GM12878 (cell line): ENCODE measurements at regions not wholly inside any gene's neighbourhood (a gene's known extent, or its start where the extent isn't known, plus 50 kb on each side); places are given as distances from the start of the nearest gene placed in this dataset.

Source experiments
- ATAC-seq: fragments of 200-7000 bp; cut with Tn5 transposase; 3 replicates; pipeline ENCODE4 v1.9.1; 2020; ENCODE audit warnings: mild to moderate bottlenecking, moderate library complexity
- BruUV-seq: library from RNA; stranded (reverse); fragments of 400-500 nt; replicated peaks from 2 replicates; lab custom pipeline; 2021; lab: Mats Ljungman, UMichigan
- CTCF ChIA-PET: fragments of 300-600 bp; sonication (Branson Sonifier 250); formaldehyde crosslinking; extraction: SDS; loops from one replicate; lab custom pipeline; 2021; ENCODE audit warnings: inconsistent platforms; lab: Yijun Ruan, JAX
- POLR2A ChIA-PET: fragments of 350-600 bp; formaldehyde crosslinking; extraction: SDS; loops from one replicate; lab custom pipeline; 2021; ENCODE audit warnings: inconsistent platforms; lab: Charles Lee
- RAD21 ChIA-PET: fragments of 300-600 bp; sonication (Branson Sonifier 250); formaldehyde crosslinking; loops from one replicate; lab custom pipeline; 2023; ENCODE audit warnings: antibody characterized with exemption; ENCODE audit not compliant: unreplicated experiment; lab: Charles Lee
- SMC1A ChIA-PET: fragments of 300-600 bp; sonication (Branson Sonifier 250); formaldehyde crosslinking; loops from one replicate; lab custom pipeline; 2023; ENCODE audit not compliant: unreplicated experiment, uncharacterized antibody; lab: Charles Lee
- DNase-seq: peaks from one replicate; pipeline ENCODE4 v3.0.0-alpha.2; 2011; ENCODE audit warnings: low read depth, low spot score
- FAIRE-seq: peaks from 3 replicates; lab custom pipeline; 2011; peaks lifted over from hg19 to GRCh38; lab: Jason Lieb, UNC
- H2AFZ ChIP-seq: 2 replicates; pipeline ENCODE4 v1.6.0; 2011; ENCODE audit warnings: low read depth, low read length, control low read depth; ENCODE audit not compliant: control insufficient read depth
- H3K27ac ChIP-seq: 2 replicates; pipeline ENCODE4 v1.5.1; 2011; ENCODE audit warnings: control low read depth; ENCODE audit not compliant: control insufficient read depth, insufficient read depth
- H3K27me3 ChIP-seq, 2 experiments: replicated peaks in 1 of 2; 2 replicates each; pipeline versions ENCODE4 v1.6.0 to v1.6.1; 2011; ENCODE audit warnings: low read length in 1 of 2; ENCODE audit not compliant: control insufficient read depth in 2 of 2, insufficient read depth in 2 of 2
- H3K36me3 ChIP-seq, 2 experiments: 2 replicates each; pipeline ENCODE4 v1.5.1; 2011; ENCODE audit warnings: low read length in 1 of 2; ENCODE audit not compliant: control insufficient read depth in 2 of 2, insufficient read depth in 2 of 2
- H3K4me1 ChIP-seq: 2 replicates; pipeline ENCODE4 v1.6.1; 2011; ENCODE audit warnings: mild to moderate bottlenecking, low read length, moderate library complexity, mixed read lengths; ENCODE audit not compliant: control insufficient read depth, insufficient read depth
- H3K4me2 ChIP-seq: 2 replicates; pipeline ENCODE4 v1.6.0; 2011; ENCODE audit warnings: control low read depth; ENCODE audit not compliant: control insufficient read depth, insufficient read depth
- H3K4me3 ChIP-seq: fragments of 200-600 bp; sonication (generic); 2 replicates; pipeline ENCODE4 v1.5.1; 2016
- H3K79me2 ChIP-seq: 2 replicates; pipeline ENCODE4 v1.6.0; 2011; ENCODE audit warnings: low read length; ENCODE audit not compliant: control insufficient read depth, insufficient read depth
- H3K9ac ChIP-seq: 2 replicates; pipeline ENCODE4 v1.8.0; 2011; ENCODE audit warnings: low read length, control low read depth, mixed read lengths; ENCODE audit not compliant: control insufficient read depth, insufficient read depth
- H3K9me3 ChIP-seq: replicated peaks from 3 replicates; pipeline ENCODE4 v1.5.1; 2011; ENCODE audit warnings: mild to moderate bottlenecking, low read length; ENCODE audit not compliant: control insufficient read depth, insufficient read depth
- H4K20me1 ChIP-seq: 2 replicates; pipeline ENCODE4 v1.6.0; 2011; ENCODE audit not compliant: control insufficient read depth, insufficient read depth
- FOXK2 ChIP-seq: fragments of 450-650 bp; IDR thresholded peaks from 2 replicates; pipeline ENCODE4 v1.6.1; 2017; ENCODE audit warnings: mild to moderate bottlenecking, moderate library complexity
- GATAD2B ChIP-seq: fragments of 450-650 bp; conservative IDR thresholded peaks from 2 replicates; pipeline ENCODE4 v1.6.1; 2017; ENCODE audit warnings: low read depth, mild to moderate bottlenecking, moderate library complexity
- KLF5 ChIP-seq: fragments of 450-650 bp; IDR thresholded peaks from 2 replicates; pipeline ENCODE4 v1.6.1; 2014; ENCODE audit warnings: mild to moderate bottlenecking; ENCODE audit not compliant: partially characterized antibody
- MLLT1 ChIP-seq: fragments of 450-650 bp; IDR thresholded peaks from 2 replicates; pipeline ENCODE4 v1.6.1; 2016; ENCODE audit warnings: mild to moderate bottlenecking
- MTA2 ChIP-seq: fragments of 450-650 bp; IDR thresholded peaks from 2 replicates; pipeline ENCODE4 v1.6.1; 2016; ENCODE audit warnings: low read depth, mild to moderate bottlenecking, moderate library complexity
- MXI1 ChIP-seq: fragments of 150-350 bp; IDR thresholded peaks from 2 replicates; pipeline ENCODE4 v1.6.1; 2011; ENCODE audit warnings: low read depth, mild to moderate bottlenecking, inconsistent platforms, low read length, improper control_type of control experiment
- NR2F1 ChIP-seq: fragments of 450-650 bp; conservative IDR thresholded peaks from 2 replicates; pipeline ENCODE4 v1.6.1; 2017; ENCODE audit warnings: mild to moderate bottlenecking
- RAD21 ChIP-seq: IDR thresholded peaks from 2 replicates; pipeline ENCODE4 v1.6.1; 2011; ENCODE audit warnings: mild to moderate bottlenecking, low read depth, low read length, moderate library complexity; ENCODE audit not compliant: insufficient read depth
- RCOR1 ChIP-seq: conservative IDR thresholded peaks from 2 replicates; pipeline ENCODE4 v1.6.1; 2012; ENCODE audit warnings: low read depth, low read length, improper control_type of control experiment
- SIX5 ChIP-seq: IDR thresholded peaks from 2 replicates; pipeline ENCODE4 v1.6.1; 2011; ENCODE audit warnings: mild to moderate bottlenecking, low read depth, low read length, moderate library complexity; ENCODE audit not compliant: severe bottlenecking
- TAF1 ChIP-seq: IDR thresholded peaks from 2 replicates; pipeline ENCODE4 v1.6.1; 2011; ENCODE audit warnings: mild to moderate bottlenecking, low read depth, low read length, borderline replicate concordance
- WGBS: methylation state at CpG from one replicate; pipeline ENCODE4 v1.1.6; 2016; ENCODE audit warnings: low lambda C conversion rate; ENCODE audit not compliant: insufficient replicate concordance, insufficient coverage; ENCODE audit errors: missing lambda C conversion rate; 5-methylcytosine and 5-hydroxymethylcytosine counted together
- in situ Hi-C: fragments of 300-500 bp; cut with MboI; formaldehyde crosslinking; loops from 9 replicates; pipeline ENCODE4 v1.14.3; 2018; ENCODE audit warnings: mixed read lengths
- intact Hi-C: fragments of 100-400 bp; cut with micrococcal nuclease; formaldehyde crosslinking; loops from one replicate; pipeline ENCODE4 v1.14.2; 2022; ENCODE audit not compliant: unreplicated experiment
- TF ChIP-seq, protein P1 (sequence below): IDR thresholded peaks from 2 replicates; pipeline ENCODE4 v1.6.1; 2011; ENCODE audit warnings: borderline replicate concordance, low read depth, mild to moderate bottlenecking, moderate library complexity, mixed read lengths, low read length; ENCODE audit not compliant: insufficient read depth; ENCODE audit errors: extremely low read length
- TF ChIP-seq, protein P2 (sequence below): IDR thresholded peaks from 2 replicates; pipeline ENCODE4 v1.6.1; 2012; ENCODE audit warnings: low read depth, low read length, improper control_type of control experiment
- TF ChIP-seq, protein P3 (sequence below): fragments of 450-650 bp; IDR thresholded peaks from 2 replicates; pipeline ENCODE4 v1.6.1; 2017; ENCODE audit warnings: borderline replicate concordance
- TF ChIP-seq, protein P4 (sequence below): fragments of 450-650 bp; IDR thresholded peaks from 2 replicates; pipeline ENCODE4 v1.6.1; 2017; ENCODE audit warnings: antibody characterized with exemption, mild to moderate bottlenecking, moderate library complexity

- Histone ChIP-seq H3K27me3 (no peaks in the 10 kb centered on the region), H3K79me2 (peaks cover 47% of the 10 kb centered on the region), H3K9ac (peak overlapping the region; percentile 57), H3K36me3 (no peaks in the 10 kb centered on the region), H3K4me2 (peak overlapping the region; percentile 49), H3K4me1 (peaks cover 10% of the 10 kb centered on the region; the same call in 1 of the 2 replicates), H3K4me3 (peak overlapping the region; percentile 69), H3K27ac (peak overlapping the region; percentile 72), H2AFZ (peak overlapping the region; percentile 67), H4K20me1 (no peaks in the 10 kb centered on the region), H3K9me3 (no peaks in the 10 kb centered on the region; the same call in none of the 3 replicates)
- peak; percentile 59 for ATAC-seq
- ChIA-PET RAD21 (interaction anchor here (0.7 to 12.5 kb wide), 18 partner anchors 9 to 1331 kb away, joined by 3 to 207 read pairs (median 4); no protein-coding TSS in a partner anchor), CTCF (interaction anchor here (0.6 to 4.6 kb wide), 9 partner anchors 9 to 73 kb away, joined by 3 to 46 read pairs (median 4); no protein-coding TSS in a partner anchor), POLR2A (interaction anchor here (0.6 to 3.9 kb wide), 11 partner anchors 11 to 1248 kb away, joined by 3 to 33 read pairs (median 6); no protein-coding TSS in a partner anchor), SMC1A (interaction anchor here (0.6 to 18.8 kb wide), 19 partner anchors 11 to 807 kb away, joined by 3 to 394 read pairs (median 3); no protein-coding TSS in a partner anchor)
- TSS peak; percentile 55 for BruUV-seq
- in situ Hi-C loops (no loop called here), intact Hi-C loops (loop anchor here (1.0 to 5.0 kb wide), 3 partner anchors 28 to 333 kb away; no protein-coding TSS in a partner anchor)
- peak; percentile 71 for DNase-seq
- 1% methylated on average over 9 of the region's 9 CpGs for WGBS
- peak; percentile 7 for FAIRE-seq
- TF ChIP-seq MXI1 (0 out of 2 replicates have a peak, but pooled peaks have one; percentile 77), RAD21 (no peak), GATAD2B (0 out of 2 replicates have a peak, but pooled peaks have one; percentile 46), TAF1 (0 out of 2 replicates have a peak, but pooled peaks have one; percentile 39), KLF5 (no peak), MLLT1 (peak; percentile 33; the same call in 1 of the 2 replicates), FOXK2 (no peak), MTA2 (peak; percentile 70), RCOR1 (no peak), SIX5 (no peak), NR2F1 (no peak)
- TF ChIP-seq, protein P1, sequence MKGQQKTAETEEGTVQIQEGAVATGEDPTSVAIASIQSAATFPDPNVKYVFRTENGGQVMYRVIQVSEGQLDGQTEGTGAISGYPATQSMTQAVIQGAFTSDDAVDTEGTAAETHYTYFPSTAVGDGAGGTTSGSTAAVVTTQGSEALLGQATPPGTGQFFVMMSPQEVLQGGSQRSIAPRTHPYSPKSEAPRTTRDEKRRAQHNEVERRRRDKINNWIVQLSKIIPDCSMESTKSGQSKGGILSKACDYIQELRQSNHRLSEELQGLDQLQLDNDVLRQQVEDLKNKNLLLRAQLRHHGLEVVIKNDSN = no peak
- TF ChIP-seq, protein P2, sequence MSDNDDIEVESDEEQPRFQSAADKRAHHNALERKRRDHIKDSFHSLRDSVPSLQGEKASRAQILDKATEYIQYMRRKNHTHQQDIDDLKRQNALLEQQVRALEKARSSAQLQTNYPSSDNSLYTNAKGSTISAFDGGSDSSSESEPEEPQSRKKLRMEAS = no peak
- TF ChIP-seq, protein P3, sequence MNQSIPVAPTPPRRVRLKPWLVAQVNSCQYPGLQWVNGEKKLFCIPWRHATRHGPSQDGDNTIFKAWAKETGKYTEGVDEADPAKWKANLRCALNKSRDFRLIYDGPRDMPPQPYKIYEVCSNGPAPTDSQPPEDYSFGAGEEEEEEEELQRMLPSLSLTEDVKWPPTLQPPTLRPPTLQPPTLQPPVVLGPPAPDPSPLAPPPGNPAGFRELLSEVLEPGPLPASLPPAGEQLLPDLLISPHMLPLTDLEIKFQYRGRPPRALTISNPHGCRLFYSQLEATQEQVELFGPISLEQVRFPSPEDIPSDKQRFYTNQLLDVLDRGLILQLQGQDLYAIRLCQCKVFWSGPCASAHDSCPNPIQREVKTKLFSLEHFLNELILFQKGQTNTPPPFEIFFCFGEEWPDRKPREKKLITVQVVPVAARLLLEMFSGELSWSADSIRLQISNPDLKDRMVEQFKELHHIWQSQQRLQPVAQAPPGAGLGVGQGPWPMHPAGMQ = no peak
- TF ChIP-seq, protein P4, sequence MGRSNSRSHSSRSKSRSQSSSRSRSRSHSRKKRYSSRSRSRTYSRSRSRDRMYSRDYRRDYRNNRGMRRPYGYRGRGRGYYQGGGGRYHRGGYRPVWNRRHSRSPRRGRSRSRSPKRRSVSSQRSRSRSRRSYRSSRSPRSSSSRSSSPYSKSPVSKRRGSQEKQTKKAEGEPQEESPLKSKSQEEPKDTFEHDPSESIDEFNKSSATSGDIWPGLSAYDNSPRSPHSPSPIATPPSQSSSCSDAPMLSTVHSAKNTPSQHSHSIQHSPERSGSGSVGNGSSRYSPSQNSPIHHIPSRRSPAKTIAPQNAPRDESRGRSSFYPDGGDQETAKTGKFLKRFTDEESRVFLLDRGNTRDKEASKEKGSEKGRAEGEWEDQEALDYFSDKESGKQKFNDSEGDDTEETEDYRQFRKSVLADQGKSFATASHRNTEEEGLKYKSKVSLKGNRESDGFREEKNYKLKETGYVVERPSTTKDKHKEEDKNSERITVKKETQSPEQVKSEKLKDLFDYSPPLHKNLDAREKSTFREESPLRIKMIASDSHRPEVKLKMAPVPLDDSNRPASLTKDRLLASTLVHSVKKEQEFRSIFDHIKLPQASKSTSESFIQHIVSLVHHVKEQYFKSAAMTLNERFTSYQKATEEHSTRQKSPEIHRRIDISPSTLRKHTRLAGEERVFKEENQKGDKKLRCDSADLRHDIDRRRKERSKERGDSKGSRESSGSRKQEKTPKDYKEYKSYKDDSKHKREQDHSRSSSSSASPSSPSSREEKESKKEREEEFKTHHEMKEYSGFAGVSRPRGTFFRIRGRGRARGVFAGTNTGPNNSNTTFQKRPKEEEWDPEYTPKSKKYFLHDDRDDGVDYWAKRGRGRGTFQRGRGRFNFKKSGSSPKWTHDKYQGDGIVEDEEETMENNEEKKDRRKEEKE = no peak
Observed at GRCh38 chr3:118809696-118810498, 224.7 kb downstream of the IGSF11 start.
